ENCODE measurements at regions not wholly inside any gene's neighbourhood (a gene's known extent, or its start where the extent isn't known, plus 50 kb on each side); places are given as distances from the start of the nearest gene placed in this dataset.

DNA sequence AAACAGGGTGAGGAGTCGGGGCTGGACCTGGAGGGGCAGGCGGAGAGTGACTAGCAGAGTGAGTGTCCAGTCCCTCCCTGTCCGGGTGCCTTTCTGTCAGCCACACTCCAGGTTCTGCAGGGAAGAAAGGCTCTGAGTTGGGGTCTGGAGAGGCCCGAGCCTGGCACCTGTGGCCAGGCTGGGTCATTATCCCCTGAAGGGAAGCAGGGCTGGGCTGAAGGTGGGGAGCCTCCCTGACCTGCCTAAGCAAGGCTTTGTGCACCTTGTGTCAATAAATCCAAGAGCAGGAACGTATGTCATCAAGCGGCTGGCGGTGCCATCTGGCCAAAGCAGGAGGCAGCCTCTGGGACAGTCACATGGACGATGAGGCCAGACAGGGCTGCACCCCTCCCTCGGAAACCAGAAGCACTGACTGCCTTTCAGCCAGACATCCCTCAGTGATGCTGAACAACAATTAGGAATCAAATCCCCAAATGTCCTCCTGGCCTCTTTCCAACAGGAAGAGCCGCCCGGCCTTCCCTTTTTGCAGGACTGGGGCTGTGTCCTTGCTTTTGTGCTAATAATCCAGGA lies 73.9 kb upstream of the FGF3 start:
- no peak for DNase-seq (ENCODE audit: low read depth in 1 of 2, low spot score in 1 of 2)
- WGBS (ENCODE audit: missing lambda C conversion rate) = 66% methylated on average over 11 of the region's 11 CpGs
- Histone ChIP-seq H3K4me1 (no peaks in the 10 kb centered on the region), H3K4me3 (no peak overlapping the region), H3K4me2 (no peak overlapping the region), H3K9me3 (peaks cover 3% of the 10 kb centered on the region; the same call in 2 of the 3 replicates), H3K27ac (no peak overlapping the region)
- ChIA-PET POLR2A (no interaction called here), CTCF (interaction anchor here (0.8 to 13.1 kb wide), 12 partner anchors 9 to 303 kb away, joined by 3 to 120 read pairs (median 4); partner anchors contain the start of gene FGF19)
- TF ChIP-seq, protein P1, sequence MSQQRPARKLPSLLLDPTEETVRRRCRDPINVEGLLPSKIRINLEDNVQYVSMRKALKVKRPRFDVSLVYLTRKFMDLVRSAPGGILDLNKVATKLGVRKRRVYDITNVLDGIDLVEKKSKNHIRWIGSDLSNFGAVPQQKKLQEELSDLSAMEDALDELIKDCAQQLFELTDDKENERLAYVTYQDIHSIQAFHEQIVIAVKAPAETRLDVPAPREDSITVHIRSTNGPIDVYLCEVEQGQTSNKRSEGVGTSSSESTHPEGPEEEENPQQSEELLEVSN (IDR thresholded peaks at IDR 0.05; ENCODE audit: borderline replicate concordance, low read depth) = no peak
- TF ChIP-seq PHF8 (IDR thresholded peaks at IDR 0.05; ENCODE audit: borderline replicate concordance, low read depth) (no peak), CBX2 (IDR thresholded peaks at IDR 0.05; ENCODE audit: borderline replicate concordance, low read depth) (no peak), FOXS1 (CRISPR knock-in tag; IDR thresholded peaks at IDR 0.05) (no peak), MYC (IDR thresholded peaks at IDR 0.05; ENCODE audit: borderline replicate concordance, low read length) (no peak), ZNF302 (CRISPR knock-in tag; IDR thresholded peaks at IDR 0.05) (no peak), ZC3H11A (IDR thresholded peaks at IDR 0.05) (no peak), ZFP36 (IDR thresholded peaks at IDR 0.05; ENCODE audit: borderline replicate concordance, partially characterized antibody) (no peak), FOSL2 (IDR thresholded peaks at IDR 0.05) (no peak), FOSL2 (CRISPR knock-in tag; IDR thresholded peaks at IDR 0.05) (no peak), CHD2 (IDR thresholded peaks at IDR 0.05; ENCODE audit: low read length, partially characterized antibody) (no peak), NR3C1 (IDR thresholded peaks at IDR 0.05) (no peak), EHMT2 (IDR thresholded peaks at IDR 0.05; ENCODE audit: low read depth) (no peak), KDM5A (IDR thresholded peaks at IDR 0.05) (no peak), RFX5 (IDR thresholded peaks at IDR 0.05) (no peak)
- TF ChIP-seq, protein P2, sequence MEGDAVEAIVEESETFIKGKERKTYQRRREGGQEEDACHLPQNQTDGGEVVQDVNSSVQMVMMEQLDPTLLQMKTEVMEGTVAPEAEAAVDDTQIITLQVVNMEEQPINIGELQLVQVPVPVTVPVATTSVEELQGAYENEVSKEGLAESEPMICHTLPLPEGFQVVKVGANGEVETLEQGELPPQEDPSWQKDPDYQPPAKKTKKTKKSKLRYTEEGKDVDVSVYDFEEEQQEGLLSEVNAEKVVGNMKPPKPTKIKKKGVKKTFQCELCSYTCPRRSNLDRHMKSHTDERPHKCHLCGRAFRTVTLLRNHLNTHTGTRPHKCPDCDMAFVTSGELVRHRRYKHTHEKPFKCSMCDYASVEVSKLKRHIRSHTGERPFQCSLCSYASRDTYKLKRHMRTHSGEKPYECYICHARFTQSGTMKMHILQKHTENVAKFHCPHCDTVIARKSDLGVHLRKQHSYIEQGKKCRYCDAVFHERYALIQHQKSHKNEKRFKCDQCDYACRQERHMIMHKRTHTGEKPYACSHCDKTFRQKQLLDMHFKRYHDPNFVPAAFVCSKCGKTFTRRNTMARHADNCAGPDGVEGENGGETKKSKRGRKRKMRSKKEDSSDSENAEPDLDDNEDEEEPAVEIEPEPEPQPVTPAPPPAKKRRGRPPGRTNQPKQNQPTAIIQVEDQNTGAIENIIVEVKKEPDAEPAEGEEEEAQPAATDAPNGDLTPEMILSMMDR (IDR thresholded peaks at IDR 0.05) = no peak
- TF ChIP-seq, protein P3, sequence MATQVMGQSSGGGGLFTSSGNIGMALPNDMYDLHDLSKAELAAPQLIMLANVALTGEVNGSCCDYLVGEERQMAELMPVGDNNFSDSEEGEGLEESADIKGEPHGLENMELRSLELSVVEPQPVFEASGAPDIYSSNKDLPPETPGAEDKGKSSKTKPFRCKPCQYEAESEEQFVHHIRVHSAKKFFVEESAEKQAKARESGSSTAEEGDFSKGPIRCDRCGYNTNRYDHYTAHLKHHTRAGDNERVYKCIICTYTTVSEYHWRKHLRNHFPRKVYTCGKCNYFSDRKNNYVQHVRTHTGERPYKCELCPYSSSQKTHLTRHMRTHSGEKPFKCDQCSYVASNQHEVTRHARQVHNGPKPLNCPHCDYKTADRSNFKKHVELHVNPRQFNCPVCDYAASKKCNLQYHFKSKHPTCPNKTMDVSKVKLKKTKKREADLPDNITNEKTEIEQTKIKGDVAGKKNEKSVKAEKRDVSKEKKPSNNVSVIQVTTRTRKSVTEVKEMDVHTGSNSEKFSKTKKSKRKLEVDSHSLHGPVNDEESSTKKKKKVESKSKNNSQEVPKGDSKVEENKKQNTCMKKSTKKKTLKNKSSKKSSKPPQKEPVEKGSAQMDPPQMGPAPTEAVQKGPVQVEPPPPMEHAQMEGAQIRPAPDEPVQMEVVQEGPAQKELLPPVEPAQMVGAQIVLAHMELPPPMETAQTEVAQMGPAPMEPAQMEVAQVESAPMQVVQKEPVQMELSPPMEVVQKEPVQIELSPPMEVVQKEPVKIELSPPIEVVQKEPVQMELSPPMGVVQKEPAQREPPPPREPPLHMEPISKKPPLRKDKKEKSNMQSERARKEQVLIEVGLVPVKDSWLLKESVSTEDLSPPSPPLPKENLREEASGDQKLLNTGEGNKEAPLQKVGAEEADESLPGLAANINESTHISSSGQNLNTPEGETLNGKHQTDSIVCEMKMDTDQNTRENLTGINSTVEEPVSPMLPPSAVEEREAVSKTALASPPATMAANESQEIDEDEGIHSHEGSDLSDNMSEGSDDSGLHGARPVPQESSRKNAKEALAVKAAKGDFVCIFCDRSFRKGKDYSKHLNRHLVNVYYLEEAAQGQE (IDR thresholded peaks at IDR 0.05) = no peak
- FAIRE-seq = no peak
- ATAC-seq = no peak; a peak in 1 of 6 replicates

DNA sequence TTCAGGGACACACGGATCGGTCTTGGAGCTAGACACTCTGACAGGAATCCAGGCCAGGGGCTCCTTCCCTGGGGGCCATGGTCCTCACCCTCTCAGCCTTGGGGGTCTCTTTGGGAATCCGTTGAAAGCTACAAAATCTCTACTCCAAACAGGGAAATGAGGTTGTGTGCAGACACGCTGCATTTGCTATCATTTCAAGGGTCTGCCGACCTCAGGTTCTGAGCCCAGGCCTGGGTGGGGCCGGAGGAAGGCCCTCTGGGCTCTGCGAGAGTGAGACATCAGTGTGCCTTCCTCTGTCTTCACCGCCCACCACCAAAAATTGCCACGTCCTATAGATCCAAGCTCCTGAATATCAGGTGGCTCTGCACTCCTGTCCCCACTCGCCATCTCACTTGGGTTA lies 74.4 kb upstream of the FGF3 start:
- FAIRE-seq = no peak
- DNase-seq (ENCODE audit: low read depth in 1 of 2, low spot score in 1 of 2) = no peak
- CTCF ChIA-PET = interaction anchor here (0.8 to 13.1 kb wide), 11 partner anchors 10 to 187 kb away, joined by 3 to 120 read pairs (median 5); partner anchors contain the start of gene FGF19
- Histone ChIP-seq H3K27ac (no peak overlapping the region), H3K4me3 (no peak overlapping the region), H3K4me1 (no peaks in the 10 kb centered on the region), H3K9me3 (peaks cover 6% of the 10 kb centered on the region; the same call in 2 of the 3 replicates), H3K4me2 (no peak overlapping the region)
- TF ChIP-seq TP53 (CRISPR knock-in tag; IDR thresholded peaks at IDR 0.05) (no peak), MYC (IDR thresholded peaks at IDR 0.05; ENCODE audit: borderline replicate concordance, low read length) (no peak), CHD4 (IDR thresholded peaks at IDR 0.05; ENCODE audit: borderline replicate concordance) (no peak), CBX8 (IDR thresholded peaks at IDR 0.05) (no peak), MAFK (IDR thresholded peaks at IDR 0.05; ENCODE audit: partially characterized antibody) (no peak), ZC3H11A (IDR thresholded peaks at IDR 0.05) (no peak), SMC3 (IDR thresholded peaks at IDR 0.05) (no peak), FOXS1 (CRISPR knock-in tag; IDR thresholded peaks at IDR 0.05) (no peak), POLR2A (IDR thresholded peaks at IDR 0.05; ENCODE audit: low read length) (no peak)
- TF ChIP-seq, protein P4, sequence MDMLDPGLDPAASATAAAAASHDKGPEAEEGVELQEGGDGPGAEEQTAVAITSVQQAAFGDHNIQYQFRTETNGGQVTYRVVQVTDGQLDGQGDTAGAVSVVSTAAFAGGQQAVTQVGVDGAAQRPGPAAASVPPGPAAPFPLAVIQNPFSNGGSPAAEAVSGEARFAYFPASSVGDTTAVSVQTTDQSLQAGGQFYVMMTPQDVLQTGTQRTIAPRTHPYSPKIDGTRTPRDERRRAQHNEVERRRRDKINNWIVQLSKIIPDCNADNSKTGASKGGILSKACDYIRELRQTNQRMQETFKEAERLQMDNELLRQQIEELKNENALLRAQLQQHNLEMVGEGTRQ (IDR thresholded peaks at IDR 0.05) = no peak
- TF ChIP-seq, protein P5, sequence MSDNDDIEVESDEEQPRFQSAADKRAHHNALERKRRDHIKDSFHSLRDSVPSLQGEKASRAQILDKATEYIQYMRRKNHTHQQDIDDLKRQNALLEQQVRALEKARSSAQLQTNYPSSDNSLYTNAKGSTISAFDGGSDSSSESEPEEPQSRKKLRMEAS (IDR thresholded peaks at IDR 0.05) = no peak
- TF ChIP-seq, protein P2 (IDR thresholded peaks at IDR 0.05) = no peak
- WGBS (ENCODE audit: missing lambda C conversion rate) = 66% methylated on average over 10 of the region's 10 CpGs
- POLR2A ChIA-PET = no interaction called here
- no peak for ATAC-seq

All from A549 (cell line).